ENCODE measurements at regions not wholly inside any gene's neighbourhood (a gene's known extent, or its start where the extent isn't known, plus 50 kb on each side); places are given as distances from the start of the nearest gene placed in this dataset.

GRCh38 chr6:71433441-71433840, 144.8 kb downstream of the OGFRL1 start:
- TF ChIP-seq, protein P1, sequence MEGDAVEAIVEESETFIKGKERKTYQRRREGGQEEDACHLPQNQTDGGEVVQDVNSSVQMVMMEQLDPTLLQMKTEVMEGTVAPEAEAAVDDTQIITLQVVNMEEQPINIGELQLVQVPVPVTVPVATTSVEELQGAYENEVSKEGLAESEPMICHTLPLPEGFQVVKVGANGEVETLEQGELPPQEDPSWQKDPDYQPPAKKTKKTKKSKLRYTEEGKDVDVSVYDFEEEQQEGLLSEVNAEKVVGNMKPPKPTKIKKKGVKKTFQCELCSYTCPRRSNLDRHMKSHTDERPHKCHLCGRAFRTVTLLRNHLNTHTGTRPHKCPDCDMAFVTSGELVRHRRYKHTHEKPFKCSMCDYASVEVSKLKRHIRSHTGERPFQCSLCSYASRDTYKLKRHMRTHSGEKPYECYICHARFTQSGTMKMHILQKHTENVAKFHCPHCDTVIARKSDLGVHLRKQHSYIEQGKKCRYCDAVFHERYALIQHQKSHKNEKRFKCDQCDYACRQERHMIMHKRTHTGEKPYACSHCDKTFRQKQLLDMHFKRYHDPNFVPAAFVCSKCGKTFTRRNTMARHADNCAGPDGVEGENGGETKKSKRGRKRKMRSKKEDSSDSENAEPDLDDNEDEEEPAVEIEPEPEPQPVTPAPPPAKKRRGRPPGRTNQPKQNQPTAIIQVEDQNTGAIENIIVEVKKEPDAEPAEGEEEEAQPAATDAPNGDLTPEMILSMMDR (IDR thresholded peaks at IDR 0.05; ENCODE audit: low read length) = no peak
- TF ChIP-seq EZH2 (optimal IDR thresholded peaks at IDR 0.05; ENCODE audit: low read depth, low read length) = no peak

Data from MM.1S (cell line).